Fibroblast of skin of back (primary cell): ENCODE measurements at regions not wholly inside any gene's neighbourhood (a gene's known extent, or its start where the extent isn't known, plus 50 kb on each side); places are given as distances from the start of the nearest gene placed in this dataset.
"Not testable (repeated sequence)": the region's sequence is repeated elsewhere in the genome, so short reads cannot be mapped to it uniquely, and the experiment has no call there.

Experiments used
- DNase-seq: peaks from one replicate; pipeline ENCODE4 v3.0.0-alpha.2; 2013

DNA sequence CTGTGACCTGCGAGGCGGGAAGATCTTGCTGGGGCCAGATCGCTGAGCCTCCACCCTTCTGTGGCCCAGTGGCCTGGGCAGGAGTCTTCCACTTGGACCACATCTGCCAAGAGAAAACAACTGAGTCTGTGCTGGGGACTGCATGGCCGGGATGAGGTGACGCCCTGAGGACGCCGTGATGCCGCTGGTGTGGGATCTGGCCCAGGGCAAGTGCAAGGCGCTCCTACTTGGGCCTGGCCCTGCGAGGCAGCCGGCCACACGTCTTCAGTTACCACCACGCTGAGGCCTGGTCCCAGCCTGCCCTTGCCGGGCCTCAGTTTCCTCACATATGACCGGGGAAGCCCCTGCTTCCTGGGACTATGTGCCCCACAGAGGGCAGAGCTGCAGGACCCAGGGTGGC, 133.4 kb downstream of the SLC25A46 start:
- no peak for DNase-seq

DNA sequence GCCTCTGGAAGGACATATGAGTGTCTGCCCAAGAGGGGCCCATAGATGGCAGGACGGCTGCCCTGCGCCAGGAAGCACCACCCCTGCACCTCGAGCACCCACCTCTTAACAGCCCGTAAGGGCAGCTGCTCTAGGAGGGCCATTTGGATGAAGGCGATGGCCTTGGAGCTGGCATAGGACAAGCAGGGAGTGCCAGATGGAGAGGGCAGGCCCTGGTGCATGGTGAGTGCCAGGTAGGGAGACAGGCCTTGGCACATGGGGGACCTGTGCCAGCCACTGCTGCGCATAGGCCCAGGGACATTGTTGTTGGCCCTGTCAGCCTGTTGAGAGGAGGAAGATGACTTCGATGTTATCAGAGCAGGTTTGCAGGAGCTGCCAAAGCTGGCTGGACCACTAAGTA, 134.2 kb downstream of the SLC25A46 start:
- no peak for DNase-seq

DNA sequence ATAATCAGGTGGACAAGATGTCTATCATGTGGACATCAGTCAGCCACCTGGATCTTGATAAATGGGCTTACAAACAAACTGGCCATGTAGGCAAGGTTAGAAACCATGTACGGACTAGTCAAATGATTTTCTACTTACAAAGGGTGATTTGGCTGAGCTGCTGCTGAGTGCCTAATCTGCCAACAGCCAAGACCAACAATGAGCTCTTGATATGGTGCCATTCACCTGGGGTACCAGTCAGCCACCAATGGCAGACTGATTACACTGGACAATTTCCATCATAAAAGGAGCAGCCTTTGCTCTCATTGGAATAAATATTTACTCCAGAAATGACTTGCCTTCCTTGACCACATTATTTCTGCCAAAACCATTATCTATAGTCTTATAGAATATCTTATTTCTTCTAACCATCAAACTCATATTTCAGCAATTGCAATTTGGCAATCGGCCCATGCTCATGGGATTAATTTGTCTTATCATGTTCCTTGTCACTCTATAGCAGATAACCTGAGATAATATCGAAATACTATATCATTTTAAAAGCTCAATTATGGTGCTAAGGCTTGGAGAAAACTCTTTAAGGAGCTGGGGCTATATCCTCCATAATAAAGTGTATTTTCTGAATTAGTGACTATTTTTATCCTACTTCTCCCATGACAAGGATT, 135.1 kb downstream of the SLC25A46 start:
- DNase-seq = no peak

DNA sequence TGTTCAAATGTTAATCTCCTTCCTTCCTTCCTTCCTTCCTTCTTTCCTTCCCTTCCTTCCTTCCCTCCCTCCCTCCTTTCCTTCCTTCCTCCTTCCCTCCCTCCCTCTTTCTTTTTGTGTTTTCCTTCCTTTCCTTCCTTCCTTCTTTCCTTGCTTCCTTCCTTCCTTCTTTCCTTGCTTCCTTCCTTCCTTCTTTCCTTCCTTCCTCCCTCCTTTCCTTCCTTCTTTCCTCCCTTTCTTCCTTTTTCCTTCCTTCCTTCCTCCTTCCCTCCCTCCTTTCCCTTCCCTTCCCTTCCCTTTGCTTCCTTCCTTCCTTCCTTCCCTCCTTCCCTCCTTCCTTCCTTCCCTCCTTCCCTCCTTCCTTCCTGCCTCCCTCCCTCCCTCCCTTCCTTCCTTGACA, 136.3 kb downstream of the SLC25A46 start:
- DNase-seq = not testable (repeated sequence)

DNA sequence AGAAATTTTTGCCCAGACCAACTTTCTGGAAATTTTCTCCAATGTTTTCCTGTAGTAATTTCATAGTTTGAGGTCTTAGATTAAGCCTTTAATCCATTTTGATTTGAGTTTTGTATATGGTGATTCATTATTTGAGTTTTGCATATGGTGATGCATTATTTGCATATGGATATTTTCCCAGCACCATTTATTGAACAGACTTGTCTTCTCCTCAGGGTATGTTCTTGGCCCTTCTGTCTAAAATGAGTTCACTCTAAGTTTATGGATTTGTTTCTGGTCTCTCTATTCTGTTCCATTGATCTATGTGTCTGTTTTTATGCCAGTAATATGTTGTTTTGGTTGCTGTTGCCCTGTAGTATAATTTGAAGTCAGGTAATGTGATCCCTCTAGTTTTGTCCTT, 139.3 kb downstream of the SLC25A46 start:
- no peak for DNase-seq

DNA sequence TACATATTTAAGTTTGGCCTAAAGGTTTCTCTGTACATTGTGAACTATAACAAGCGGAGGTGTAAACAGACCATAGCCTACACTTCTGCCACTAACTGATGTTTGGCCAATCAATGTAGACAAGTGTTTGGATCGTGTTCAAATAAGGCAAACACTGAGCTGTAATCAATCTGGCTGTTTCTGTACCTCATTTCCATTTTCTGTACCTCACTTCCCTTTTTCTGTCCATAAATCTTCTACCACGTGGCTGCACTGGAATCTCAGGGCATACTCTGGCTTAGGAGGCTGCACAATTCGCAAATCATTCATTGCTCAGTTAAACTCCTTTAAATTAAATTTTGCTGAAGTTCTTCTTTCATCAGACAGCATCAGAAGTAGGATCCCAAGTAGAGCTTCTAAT, 140.9 kb downstream of the SLC25A46 start:
- DNase-seq = no peak

DNA sequence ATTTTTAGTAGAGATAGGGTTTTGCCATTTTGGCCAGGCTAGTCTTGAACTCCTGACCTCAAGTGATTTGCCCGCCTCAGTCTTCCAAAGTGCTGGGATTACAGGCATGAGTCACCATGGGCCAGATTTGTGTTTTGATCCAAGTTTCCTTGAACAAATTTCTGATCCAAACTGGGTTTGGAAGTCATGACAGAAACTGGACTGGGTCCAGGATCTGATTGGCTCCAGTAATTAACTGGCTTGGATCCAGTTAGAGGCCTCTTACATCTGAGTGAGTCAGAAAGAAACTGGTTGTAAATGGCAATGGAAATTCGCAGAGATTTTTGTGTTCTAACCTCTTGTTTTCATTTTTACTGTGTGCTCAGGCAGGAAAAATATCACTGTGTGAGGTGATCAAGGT, 141.6 kb downstream of the SLC25A46 start:
- peak; percentile 44 for DNase-seq

DNA sequence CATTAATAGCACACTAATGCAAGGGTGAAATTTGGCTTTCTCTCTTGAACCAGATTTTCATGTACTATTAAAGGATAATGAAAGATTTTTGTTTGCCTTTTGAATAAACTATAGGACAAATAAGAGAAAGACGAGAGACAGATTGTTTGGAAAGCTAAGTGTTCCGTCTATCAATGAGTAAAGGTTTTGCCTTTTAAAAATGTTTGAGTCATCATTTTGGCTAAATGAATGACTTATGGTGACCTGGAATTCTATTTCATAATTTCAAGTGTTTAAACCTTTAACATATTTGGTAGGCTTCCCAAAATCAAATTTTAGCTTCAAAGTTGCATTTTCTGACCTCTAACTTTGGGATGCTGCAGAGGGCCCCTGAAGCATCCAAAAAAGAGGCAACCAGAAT, 145.2 kb downstream of the SLC25A46 start:
- no peak for DNase-seq

DNA sequence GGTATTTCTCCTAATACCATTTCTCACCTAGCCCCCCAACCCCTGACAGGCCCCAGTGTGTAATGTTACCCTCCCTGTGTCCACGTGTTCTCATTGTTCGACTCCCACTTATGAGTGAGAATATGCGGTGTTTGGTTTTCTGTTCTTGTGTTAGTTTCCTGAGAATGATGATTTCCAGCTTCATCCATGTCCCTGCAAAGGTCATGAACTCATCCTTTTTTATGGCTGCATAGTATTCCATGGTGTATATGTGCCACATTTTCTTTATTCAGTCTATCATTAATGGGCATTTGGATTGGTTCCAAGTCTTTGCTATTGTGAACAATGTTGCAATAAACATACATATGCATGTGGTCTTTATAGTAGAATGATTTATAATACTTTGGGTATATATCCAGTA, 148.4 kb downstream of the SLC25A46 start:
- DNase-seq = not testable (repeated sequence)

DNA sequence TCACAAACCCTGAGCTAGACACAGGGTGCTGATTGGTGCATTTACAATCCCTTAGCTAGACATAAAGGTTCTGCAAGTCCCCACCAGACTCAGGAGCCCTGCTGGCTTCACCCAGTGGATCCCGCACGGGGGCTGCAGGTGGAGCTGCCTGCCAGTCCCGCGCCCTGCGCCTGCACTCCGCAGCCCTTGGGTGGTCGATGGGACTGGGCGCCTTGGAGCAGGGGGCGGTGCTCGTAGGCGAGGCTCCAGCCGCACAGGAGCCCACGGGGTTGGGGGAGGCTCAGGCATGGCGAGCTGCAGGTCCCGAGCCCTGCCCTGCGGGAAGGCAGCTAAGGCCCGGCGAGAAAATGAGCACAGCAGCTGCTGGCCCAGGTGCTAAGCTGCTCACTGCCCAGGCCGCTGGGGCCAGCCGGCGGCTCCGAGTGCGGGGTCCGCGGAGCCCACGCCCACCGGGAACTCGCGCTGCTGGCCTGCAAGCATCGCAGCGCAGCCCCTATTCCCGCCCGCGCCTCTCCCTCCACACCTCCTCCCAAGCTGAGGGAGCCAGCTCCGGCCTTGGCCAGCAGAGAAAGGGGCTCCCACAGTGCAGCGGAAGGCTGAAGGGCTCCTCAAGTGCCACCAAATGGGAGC, 155.2 kb downstream of the SLC25A46 start:
- DNase-seq = not testable (repeated sequence)

DNA sequence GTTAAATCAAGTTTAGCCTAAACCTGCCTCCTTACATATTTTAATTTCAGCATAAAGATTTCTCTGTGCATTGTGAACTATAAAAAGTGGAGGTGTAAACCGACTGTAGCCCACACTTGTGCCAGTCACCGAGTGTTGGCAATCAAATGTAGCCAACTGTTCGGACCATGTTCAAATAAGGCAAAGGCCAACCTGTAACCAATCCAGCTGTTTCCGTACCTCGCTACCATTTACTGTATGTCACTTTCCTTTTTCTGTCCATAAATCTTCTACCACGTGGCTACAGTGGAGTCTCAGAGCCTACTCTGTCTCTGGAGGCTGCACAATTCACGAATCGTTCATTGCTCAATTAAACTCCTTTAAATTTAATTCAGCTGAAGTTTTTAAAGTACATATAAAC, 156.0 kb downstream of the SLC25A46 start:
- no peak for DNase-seq

DNA sequence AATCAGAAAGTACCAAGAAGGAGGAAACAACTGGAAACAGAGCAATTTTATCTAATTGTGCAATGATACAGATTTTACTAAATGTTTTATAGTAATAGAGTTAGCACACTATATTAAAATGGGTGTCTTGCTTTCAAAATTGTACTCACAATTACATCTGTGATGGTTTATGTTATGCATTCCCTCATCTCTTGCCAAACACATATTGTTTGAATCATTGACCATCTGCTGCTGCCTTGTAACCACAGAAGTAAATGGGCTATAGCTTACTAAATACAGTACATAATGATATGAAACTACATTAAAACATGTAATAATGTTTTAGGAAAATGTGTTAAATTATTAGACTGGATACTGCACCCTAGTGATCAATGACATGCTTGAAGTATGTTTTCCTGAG, 158.1 kb downstream of the SLC25A46 start:
- no peak for DNase-seq

DNA sequence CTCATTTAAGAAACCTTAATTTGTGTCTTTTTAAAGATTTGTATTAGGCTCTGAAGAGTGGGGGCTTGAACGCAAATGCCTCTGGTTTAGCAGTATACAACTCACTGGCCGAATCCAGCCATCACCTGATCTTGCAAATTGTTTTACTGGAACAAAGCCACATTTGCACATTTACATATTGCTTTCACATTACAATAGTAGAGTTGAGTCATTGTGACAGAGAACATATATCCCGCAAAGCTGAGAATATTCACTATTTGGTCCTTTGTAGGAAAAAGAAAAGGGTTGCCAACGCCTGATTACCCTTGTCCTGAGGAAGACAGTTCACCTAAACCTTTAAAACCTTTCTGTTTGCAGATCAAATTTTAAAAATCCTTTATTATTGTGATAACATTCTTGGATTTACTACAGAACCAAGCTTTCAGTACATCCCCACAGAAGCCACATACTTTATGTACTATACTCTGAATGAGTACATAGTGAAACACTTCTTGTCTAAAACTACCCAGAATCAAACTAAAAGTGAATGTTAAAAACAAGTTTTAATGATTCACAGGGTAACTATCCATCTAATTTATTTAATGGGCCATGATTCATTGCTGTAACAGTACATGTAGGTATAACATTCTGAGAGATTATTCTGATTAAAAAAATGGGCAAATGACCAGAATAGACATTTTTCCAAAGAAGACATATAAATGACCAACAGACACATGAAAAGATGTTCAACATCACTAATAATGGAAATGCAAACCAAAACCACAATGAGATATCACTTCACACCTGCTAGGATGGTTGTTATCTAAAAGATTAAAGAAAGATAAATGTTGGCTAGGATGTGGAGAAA, 161.0 kb downstream of the SLC25A46 start:
- DNase-seq = peak; percentile 64

DNA sequence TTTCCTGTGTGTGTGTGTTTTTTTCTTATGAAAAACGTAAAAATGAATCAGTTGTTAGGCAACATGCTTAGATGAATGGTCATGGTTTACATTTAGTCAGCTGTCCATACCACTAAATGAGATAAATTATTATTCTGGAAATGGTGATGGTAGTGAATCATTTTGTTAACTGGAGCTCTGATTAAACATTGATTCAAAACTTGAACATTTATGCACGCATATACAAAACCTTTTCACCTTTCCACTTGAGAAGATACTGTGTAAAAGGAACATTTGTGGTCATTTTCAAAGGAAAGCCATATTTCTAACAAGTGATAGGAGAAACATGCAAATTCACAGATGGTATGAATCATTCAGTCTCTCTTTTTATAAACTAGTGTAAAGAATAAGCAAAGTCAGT, 162.0 kb downstream of the SLC25A46 start:
- DNase-seq = peak; percentile 91

DNA sequence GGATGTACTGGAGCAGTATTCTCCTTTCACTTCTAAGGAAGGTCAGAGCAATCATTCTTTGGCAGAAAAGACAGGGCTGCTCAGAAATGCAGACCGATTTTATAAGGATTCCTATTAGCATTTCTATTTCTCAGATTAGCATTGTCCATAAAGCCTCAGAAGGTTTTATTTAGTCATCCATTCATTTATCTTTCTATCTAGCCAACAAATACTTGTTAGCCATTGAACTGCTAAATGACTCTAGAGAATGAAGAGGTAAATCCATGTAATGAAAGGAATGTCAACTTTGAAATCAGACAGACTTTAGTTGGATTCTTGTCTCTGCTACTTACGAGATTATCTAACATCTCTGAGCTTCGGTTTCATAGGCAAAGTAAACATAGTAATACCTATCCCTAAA, 165.2 kb downstream of the SLC25A46 start:
- no peak for DNase-seq

DNA sequence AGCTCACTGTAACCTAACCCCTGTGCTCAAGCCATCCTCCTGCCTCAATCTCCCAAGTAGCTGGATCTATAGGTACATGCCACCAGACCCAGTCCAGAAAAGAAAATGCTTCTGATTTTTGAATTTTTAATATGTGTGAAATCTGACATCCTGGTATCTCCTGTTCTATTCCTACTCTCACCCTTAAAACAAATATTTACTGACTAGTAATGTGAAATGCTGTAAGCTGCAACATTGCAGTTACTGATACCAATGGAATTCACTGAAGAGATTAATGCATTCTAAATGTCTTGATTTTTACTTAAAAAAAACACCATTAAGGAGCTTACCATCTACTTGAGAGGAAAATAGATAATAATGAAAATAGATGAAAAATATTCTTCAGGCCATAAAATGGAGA, 162.7 kb upstream of the TSLP start:
- DNase-seq = no peak

DNA sequence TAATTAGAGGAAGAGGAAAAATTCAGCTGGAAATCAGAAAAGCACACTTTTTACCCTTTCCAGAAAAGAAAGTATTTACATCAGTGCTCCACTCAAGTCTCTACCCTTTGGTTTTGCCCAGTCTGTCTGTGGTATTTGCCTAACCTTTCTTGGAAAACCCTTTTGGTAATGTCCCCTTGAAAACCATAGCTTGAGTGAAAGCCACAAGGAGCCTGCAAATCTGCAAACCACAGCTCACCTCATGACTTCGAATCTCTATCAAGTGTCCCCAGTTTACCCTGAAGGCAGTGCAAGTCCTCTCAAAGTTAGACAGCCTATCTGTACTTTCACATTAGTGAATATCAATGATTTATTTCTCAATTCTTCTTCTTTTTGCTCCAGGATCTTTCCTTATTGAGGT, 162.1 kb upstream of the TSLP start:
- no peak for DNase-seq

DNA sequence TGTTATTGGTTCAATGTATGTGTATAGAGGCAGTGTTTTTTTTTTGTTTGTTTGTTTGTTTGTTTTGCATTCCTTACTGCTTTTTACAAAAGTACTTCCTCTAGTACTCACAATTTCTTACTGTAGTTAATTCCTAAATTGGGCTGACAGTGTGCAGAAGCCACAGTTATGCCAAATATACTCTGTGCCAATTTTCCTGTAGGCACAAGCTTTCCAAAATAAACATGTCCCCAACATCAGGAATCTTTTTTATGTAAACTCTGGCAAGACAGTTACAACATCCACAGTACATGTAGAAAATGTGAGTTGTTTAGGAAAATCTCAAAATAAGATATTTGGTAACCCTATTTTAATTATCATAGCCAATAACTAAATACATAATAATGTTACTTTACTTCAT, 161.6 kb upstream of the TSLP start:
- DNase-seq = peak; percentile 81

DNA sequence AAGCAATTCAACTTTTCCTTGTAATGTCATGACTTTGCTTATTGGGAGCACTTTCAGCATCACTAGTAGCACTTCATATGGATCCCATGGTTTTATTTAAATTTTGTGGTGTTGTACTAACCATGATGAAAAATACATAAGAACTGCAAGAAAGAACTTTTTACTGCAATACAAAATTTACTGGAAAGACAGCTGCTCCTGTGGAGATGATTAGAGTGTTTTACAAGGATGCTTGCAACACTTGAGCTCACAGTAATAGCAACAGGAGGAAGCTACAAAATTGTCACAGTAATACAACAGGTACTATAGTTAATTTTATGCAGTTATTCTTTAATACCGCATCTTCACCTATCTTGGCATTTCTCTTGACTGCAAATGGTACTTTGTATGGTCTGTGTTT, 158.3 kb upstream of the TSLP start:
- DNase-seq = no peak

DNA sequence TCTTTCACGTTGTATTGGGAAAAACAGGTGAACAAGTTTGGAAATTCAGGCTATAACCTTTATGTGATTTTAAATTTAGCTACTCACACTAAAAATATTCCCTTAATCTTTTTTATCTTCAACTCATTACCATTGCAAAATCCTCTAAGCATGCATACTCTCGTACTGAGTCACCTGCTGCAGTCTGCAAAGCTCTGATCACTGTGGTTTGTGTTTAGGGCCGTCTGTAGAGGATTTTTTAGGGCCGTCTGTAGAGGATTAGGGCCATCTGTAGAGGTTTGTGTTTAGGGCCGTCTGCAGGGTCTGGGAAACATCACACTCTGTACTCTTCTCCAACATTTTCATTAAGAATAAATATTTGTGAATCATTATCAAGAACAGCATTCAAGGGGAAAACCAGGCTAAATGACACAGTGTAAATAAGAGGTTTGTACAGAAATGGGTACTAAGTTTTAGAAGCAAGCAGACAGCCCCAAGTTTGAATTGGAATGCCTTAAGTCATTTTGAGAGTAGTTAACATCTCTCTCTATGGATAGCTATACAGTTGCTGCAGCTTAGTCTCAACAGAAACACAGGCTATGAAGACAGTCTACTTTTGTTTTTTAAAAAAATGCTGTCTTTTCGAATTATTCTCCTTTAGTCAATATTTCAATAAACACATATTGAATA, 155.0 kb upstream of the TSLP start:
- peak; percentile 90 for DNase-seq

DNA sequence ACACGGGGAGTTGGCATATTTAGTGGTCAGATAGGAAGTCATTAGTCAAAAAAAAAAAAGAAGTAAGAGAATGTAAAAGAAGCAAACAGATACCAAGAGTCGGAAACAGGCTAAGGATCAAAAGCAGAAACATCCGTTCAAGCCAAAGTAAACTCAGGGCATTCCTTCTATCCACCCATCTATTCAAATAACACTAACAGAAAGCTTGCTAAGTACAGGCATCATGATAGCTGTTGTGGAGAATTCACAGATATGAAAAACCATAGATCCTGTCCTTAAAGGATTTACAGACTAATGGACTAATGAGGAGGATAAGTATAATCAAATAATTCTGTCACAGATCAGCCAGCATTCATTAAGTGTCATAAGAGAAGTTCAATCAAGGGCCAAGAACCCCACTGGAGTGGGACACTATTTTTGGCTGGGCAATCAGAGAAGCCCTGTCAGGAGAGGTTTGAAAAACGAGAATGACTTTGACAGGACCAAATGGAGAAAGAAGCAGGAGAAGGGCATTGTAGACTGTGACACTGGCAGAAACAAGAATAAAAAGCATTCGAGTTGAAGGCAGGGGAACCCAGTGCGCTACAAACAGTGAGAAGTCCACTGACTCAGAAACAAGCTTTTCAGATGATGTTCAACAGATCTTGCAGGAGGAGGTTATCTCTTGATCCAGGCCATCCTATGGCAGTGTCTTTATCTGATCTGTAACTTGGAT, 154.2 kb upstream of the TSLP start:
- DNase-seq = peak; percentile 50

DNA sequence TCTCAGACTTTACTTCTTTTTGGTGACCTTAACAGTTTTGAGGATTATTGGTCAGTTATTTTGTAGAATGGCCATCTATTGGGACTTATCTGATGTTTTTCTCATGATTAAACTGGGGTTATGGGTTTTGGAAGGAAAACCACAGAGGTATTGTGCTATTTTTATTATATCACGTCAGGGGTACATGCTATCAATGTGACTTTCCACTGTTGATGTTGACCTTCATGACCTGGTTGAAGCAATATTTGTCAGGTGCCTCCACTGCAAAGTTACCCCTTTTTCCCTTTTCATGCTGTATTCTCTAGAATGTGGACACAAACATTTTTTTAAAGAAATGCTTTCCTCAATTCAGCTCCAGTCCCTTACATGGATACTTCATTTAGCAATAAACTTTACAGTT, 152.8 kb upstream of the TSLP start:
- DNase-seq = no peak

DNA sequence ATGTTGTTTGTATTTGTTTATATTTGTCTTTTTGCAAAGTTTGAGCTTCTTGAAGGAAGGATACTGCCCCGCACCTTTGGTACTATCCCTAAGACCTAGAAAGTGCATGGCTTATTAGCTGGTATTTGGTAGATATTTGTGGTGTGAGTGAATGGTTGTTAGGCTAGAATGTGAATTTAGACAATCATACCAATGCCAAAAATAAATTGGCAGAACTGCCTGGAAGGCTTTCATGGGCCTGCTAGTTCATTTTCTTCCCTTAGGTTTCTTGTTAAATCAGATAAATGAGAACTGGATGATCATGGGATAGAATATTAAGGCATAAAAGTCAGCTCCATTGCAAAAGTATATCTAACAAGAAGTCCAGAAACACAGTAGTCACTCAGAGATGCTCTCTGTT, 147.5 kb upstream of the TSLP start:
- DNase-seq = no peak
